Small intestine (tissue), 7 donors: ENCODE measurements at regions not wholly inside any gene's neighbourhood (a gene's known extent, or its start where the extent isn't known, plus 50 kb on each side); places are given as distances from the start of the nearest gene placed in this dataset.

Experiments used
- DNase-seq, 2 donors: peaks; one replicate each; pipeline versions ENCODE4 v3.0.0 to v3.0.0-alpha.2; 2013
- FAIRE-seq: peaks from 2 replicates; lab custom pipeline; 2012; peaks lifted over from hg19 to GRCh38; lab: Jason Lieb, UNC
- H3K27ac ChIP-seq, 3 donors: one replicate each; pipeline ENCODE4 v1.5.1; 2013; ENCODE audit warnings: low read length in 2 of 3, mild to moderate bottlenecking in 2 of 3, control low read depth in 1 of 3, inconsistent platforms in 1 of 3, low read depth in 1 of 3, moderate library complexity in 1 of 3
- H3K27me3 ChIP-seq, 3 donors: one replicate each; pipeline ENCODE4 v1.6.1; 2013; ENCODE audit warnings: low read length in 3 of 3, inconsistent platforms in 1 of 3; ENCODE audit not compliant: control insufficient read depth in 3 of 3, insufficient read depth in 3 of 3
- H3K36me3 ChIP-seq, 3 donors: one replicate each; pipeline ENCODE4 v1.6.1; 2013; ENCODE audit warnings: low read length in 3 of 3, inconsistent platforms in 1 of 3, low read depth in 1 of 3, mild to moderate bottlenecking in 1 of 3, moderate library complexity in 1 of 3; ENCODE audit not compliant: control insufficient read depth in 3 of 3, insufficient read depth in 2 of 3
- H3K4me1 ChIP-seq, 3 donors: one replicate each; pipeline ENCODE4 v1.6.1; 2013; ENCODE audit warnings: low read length in 2 of 3, inconsistent platforms in 1 of 3, low read depth in 1 of 3, mild to moderate bottlenecking in 1 of 3, moderate library complexity in 1 of 3; ENCODE audit not compliant: control insufficient read depth in 3 of 3, insufficient read depth in 2 of 3
- H3K4me3 ChIP-seq, 3 donors: one replicate each; pipeline ENCODE4 v1.5.1; 2013; ENCODE audit warnings: low read length in 3 of 3, control low read depth in 1 of 3, inconsistent platforms in 1 of 3, low read depth in 1 of 3, mild to moderate bottlenecking in 1 of 3, moderate library complexity in 1 of 3
- H3K9me3 ChIP-seq, 2 donors: one replicate each; pipeline ENCODE4 v1.6.1; 2013; ENCODE audit warnings: low read depth in 1 of 2, low read length in 1 of 2; ENCODE audit not compliant: control insufficient read depth in 2 of 2, insufficient read depth in 1 of 2
- WGBS, 3 donors: extraction: QIAGEN DNeasy Blood & Tissue Kit; methylation state at CpG; one replicate each; pipeline ENCODE4 v1.1.7; 2013; 5-methylcytosine and 5-hydroxymethylcytosine counted together
- donor health status: healthy with polysubstance abuse.
- donor health status: control.
- donor health status: control.
- donor health status: Bipolar disorder and iron deficiency.
- donor health status: healthy.

DNA sequence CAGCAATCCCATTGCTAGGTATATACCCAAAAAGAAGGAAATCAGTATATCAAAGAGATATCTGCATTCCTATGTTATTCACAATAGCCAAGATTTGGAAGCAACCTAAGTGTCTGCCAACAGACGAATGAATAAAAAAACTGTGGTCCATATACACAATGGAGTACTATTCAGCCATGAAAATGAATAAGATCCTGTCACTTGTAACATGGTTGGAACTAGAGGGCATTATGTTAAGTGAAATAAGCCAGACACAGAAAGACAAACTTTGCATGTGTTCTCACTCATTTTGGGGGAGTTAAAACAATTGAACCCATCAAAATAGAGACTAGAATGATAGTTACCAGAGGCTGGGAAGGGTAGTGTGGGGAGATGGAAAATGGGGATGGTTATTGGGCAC lies 323.5 kb upstream of the NFE2L3 start:
- H3K9me3 ChIP-seq = no peaks in the 10 kb centered on the region
- WGBS, 3 donors = 84 to 92% (median 91%) methylated on average over 1 of the region's 1 CpG
- H3K4me1 ChIP-seq = peaks cover 0 to 6% (median 0%) of the 10 kb centered on the region in 3 donors
- H3K27me3 ChIP-seq = peaks cover 0 to 3% (median 2%) of the 10 kb centered on the region in 3 donors
- no peak overlapping the region for H3K27ac ChIP-seq
- H3K4me3 ChIP-seq = no peak overlapping the region
- no peak for DNase-seq
- H3K36me3 ChIP-seq = no peaks in the 10 kb centered on the region
- FAIRE-seq = no peak

GRCh38 chr7:25829663-25830062 lies 322.3 kb upstream of the NFE2L3 start:
- DNase-seq = peak in 1 of 2 donors; percentile 51
- H3K9me3 ChIP-seq = no peaks in the 10 kb centered on the region
- no peaks in the 10 kb centered on the region for H3K36me3 ChIP-seq
- H3K4me1 ChIP-seq = peaks cover 0 to 6% (median 0%) of the 10 kb centered on the region in 3 donors
- peaks cover 0 to 3% (median 2%) of the 10 kb centered on the region in 3 donors for H3K27me3 ChIP-seq
- no peak for FAIRE-seq
- peak overlapping the region in 1 of 3 donors; percentile 3 for H3K27ac ChIP-seq
- H3K4me3 ChIP-seq = no peak overlapping the region

- DNase-seq (no peak), FAIRE-seq (no peak)
- 68 to 84% (median 70%) methylated on average over 3 of the region's 3 CpGs for WGBS, 3 donors
- Histone ChIP-seq H3K4me1 (peaks cover 0 to 6% (median 0%) of the 10 kb centered on the region in 3 donors), H3K27ac (peak overlapping the region in 2 of 3 donors; percentile 27 to 39), H3K36me3 (no peaks in the 10 kb centered on the region), H3K9me3 (no peaks in the 10 kb centered on the region), H3K4me3 (no peak overlapping the region), H3K27me3 (peaks cover 0 to 3% (median 2%) of the 10 kb centered on the region in 3 donors)
These were observed 321.8 kb upstream of the NFE2L3 start for GRCh38 chr7:25830215-25830614.

DNA sequence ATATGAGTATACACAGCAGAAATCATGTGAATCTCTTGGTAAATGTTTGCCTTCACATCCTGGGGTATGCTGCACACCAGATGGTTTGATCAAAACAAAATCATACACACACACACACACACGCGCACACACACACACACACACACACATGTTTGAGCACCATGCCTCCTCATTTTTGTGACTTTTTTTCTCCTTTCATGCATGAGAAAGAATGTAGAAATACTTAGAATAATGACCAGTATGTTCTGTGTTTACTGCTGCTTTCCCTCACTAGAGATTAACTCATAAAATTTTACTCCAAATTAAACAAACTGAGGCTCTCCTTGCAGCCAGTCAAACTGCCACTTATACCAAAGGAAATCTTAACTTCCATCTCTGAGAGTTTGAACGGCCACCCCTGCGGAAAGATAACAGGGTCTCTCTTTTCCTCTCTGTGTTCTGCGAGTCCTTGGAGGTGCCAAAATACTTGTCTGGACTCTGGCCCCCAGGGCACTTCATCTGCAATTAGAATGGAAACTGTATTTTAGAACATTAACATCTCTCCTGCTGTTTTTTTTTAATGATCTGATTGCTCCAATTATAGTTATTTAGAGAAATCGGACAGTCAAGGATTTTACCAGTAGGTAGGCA lies 320.8 kb upstream of the NFE2L3 start:
- no peak for DNase-seq
- Histone ChIP-seq H3K4me1 (peaks cover 0 to 6% (median 0%) of the 10 kb centered on the region in 3 donors), H3K9me3 (no peaks in the 10 kb centered on the region), H3K4me3 (no peak overlapping the region), H3K27me3 (peaks cover 0 to 3% (median 2%) of the 10 kb centered on the region in 3 donors), H3K36me3 (no peaks in the 10 kb centered on the region), H3K27ac (peak overlapping the region in 2 of 3 donors; percentile 1 to 56)
- 39 to 50% (median 48%) methylated on average over 6 of the region's 6 CpGs for WGBS, 3 donors
- no peak for FAIRE-seq

GRCh38 chr7:25831831-25832411 lies 320.1 kb upstream of the NFE2L3 start:
- 38 to 55% (median 49%) methylated on average over 8 of the region's 8 CpGs for WGBS, 3 donors
- FAIRE-seq (no peak), DNase-seq (no peak)
- H3K27ac ChIP-seq = peak overlapping the region; percentile 25 to 56 (median 47)
- H3K4me3 ChIP-seq = no peak overlapping the region
- peaks cover 0 to 3% (median 2%) of the 10 kb centered on the region in 3 donors for H3K27me3 ChIP-seq
- no peaks in the 10 kb centered on the region for H3K36me3 ChIP-seq
- peaks cover 0 to 6% (median 0%) of the 10 kb centered on the region in 3 donors for H3K4me1 ChIP-seq
- H3K9me3 ChIP-seq = no peaks in the 10 kb centered on the region

GRCh38 chr7:25832456-25832855 lies 319.5 kb upstream of the NFE2L3 start:
- FAIRE-seq (no peak), DNase-seq (no peak)
- peaks cover 0 to 3% (median 2%) of the 10 kb centered on the region in 3 donors for H3K27me3 ChIP-seq
- H3K36me3 ChIP-seq = no peaks in the 10 kb centered on the region
- H3K9me3 ChIP-seq = no peaks in the 10 kb centered on the region
- H3K4me3 ChIP-seq = no peak overlapping the region
- 53 to 56% (median 55%) methylated on average over 7 of the region's 7 CpGs for WGBS, 3 donors
- peaks cover 0 to 6% (median 0%) of the 10 kb centered on the region in 3 donors for H3K4me1 ChIP-seq
- peak overlapping the region in 1 of 3 donors; percentile 1 for H3K27ac ChIP-seq

DNA sequence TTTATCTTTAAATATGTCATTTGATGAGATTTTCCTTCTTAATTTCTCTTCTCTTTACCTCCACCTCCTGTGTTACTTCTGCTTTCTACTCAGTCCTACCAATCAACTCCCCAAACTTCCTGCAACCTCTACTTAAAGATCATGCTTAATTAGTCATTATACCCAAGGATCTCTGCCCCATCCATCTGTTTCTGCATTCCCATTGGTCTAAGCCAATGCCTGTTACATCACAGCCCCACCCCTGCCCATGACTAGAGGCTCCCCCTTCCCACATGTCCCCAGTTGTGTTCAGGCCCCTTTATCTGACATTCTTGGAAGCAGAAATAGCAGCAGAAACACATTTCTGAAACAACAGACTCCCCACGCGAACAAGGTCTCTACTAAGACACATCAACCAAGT lies 319.1 kb upstream of the NFE2L3 start:
- H3K9me3 ChIP-seq = no peaks in the 10 kb centered on the region
- no peak overlapping the region for H3K4me3 ChIP-seq
- H3K36me3 ChIP-seq = no peaks in the 10 kb centered on the region
- peaks cover 0 to 3% (median 2%) of the 10 kb centered on the region in 3 donors for H3K27me3 ChIP-seq
- FAIRE-seq (no peak), DNase-seq (no peak)
- peaks cover 0 to 6% (median 0%) of the 10 kb centered on the region in 3 donors for H3K4me1 ChIP-seq
- WGBS, 3 donors = 96 to 98% (median 96%) methylated on average over 2 of the region's 2 CpGs
- peak overlapping the region in 1 of 3 donors; percentile 1 for H3K27ac ChIP-seq

DNA sequence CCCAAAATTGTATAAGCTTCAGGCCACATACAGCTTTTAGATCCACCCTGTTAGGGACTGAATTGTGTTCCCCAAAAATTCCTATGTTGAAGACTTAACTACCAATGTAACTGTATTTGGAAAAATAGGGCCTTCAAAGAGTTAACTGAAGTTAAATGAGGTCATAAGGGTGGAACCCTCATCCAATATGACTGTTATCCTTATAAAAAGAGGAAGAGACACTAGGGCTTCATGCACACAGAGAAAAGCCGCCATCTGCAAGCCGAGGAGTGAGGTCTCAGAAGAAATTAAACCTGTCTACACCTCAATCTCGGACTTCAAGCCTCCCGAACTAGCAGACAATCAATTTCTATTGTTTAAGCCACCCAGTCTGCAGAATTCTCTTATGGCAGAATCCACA lies 317.9 kb upstream of the NFE2L3 start:
- 86 to 91% (median 91%) methylated on average over 4 of the region's 4 CpGs for WGBS, 3 donors

More for the DNA sequence above, 317.9 kb upstream of the NFE2L3 start:
- Histone ChIP-seq H3K36me3 (no peaks in the 10 kb centered on the region), H3K27me3 (peaks cover 0 to 3% (median 2%) of the 10 kb centered on the region in 3 donors), H3K4me1 (peaks cover 0 to 6% (median 0%) of the 10 kb centered on the region in 3 donors), H3K27ac (no peak overlapping the region), H3K9me3 (no peaks in the 10 kb centered on the region), H3K4me3 (no peak overlapping the region)
- DNase-seq (no peak), FAIRE-seq (no peak)
